Activated naive CD8-positive, alpha-beta T cell (primary cell): ENCODE measurements at regions not wholly inside any gene's neighbourhood (a gene's known extent, or its start where the extent isn't known, plus 50 kb on each side); places are given as distances from the start of the nearest gene placed in this dataset.
"Not testable (repeated sequence)": the region's sequence is repeated elsewhere in the genome, so short reads cannot be mapped to it uniquely, and the experiment has no call there.

Experiments
- H3K27ac Mint-ChIP-seq: one replicate; pipeline ENCODE4 v1.8.0; 2021; ENCODE audit warnings: mixed read lengths
- H3K27me3 Mint-ChIP-seq: one replicate; pipeline ENCODE4 v1.8.0; 2021; ENCODE audit warnings: mixed read lengths
- H3K36me3 Mint-ChIP-seq: one replicate; pipeline ENCODE4 v1.8.0; 2021; ENCODE audit warnings: mixed read lengths
- H3K4me1 Mint-ChIP-seq: one replicate; pipeline ENCODE4 v1.8.0; 2021; ENCODE audit warnings: low read depth, mixed read lengths
- H3K4me3 Mint-ChIP-seq: one replicate; pipeline ENCODE4 v1.8.0; 2021; ENCODE audit warnings: mild to moderate bottlenecking, mixed read lengths
- H3K9me3 Mint-ChIP-seq: one replicate; pipeline ENCODE4 v1.8.0; 2021; ENCODE audit warnings: low read depth, mixed read lengths

DNA sequence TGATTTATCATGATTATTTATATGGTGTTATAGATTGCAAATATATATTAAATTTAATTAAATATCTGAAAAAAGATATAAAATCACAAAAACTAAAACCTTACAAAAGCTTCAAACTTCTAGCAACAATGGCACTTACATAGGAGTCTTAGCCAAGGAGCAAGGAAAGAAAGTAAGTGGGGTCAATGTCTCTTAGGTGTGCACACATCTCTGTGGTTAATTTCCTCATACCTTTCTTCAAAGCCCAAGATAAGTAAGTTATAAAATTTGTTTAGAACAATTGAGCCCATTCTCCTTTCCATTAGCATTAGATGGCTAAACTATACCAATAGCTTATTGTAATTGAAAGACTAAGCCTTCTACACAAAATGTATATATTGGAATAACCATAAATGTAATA lies 161.6 kb upstream of the PDE4D start:
- Mint-ChIP-seq H3K4me3 (no peak overlapping the region), H3K27ac (no peak overlapping the region), H3K36me3 (no peaks in the 10 kb centered on the region), H3K27me3 (no peaks in the 10 kb centered on the region), H3K9me3 (peaks cover 9% of the 10 kb centered on the region), H3K4me1 (no peaks in the 10 kb centered on the region)

DNA sequence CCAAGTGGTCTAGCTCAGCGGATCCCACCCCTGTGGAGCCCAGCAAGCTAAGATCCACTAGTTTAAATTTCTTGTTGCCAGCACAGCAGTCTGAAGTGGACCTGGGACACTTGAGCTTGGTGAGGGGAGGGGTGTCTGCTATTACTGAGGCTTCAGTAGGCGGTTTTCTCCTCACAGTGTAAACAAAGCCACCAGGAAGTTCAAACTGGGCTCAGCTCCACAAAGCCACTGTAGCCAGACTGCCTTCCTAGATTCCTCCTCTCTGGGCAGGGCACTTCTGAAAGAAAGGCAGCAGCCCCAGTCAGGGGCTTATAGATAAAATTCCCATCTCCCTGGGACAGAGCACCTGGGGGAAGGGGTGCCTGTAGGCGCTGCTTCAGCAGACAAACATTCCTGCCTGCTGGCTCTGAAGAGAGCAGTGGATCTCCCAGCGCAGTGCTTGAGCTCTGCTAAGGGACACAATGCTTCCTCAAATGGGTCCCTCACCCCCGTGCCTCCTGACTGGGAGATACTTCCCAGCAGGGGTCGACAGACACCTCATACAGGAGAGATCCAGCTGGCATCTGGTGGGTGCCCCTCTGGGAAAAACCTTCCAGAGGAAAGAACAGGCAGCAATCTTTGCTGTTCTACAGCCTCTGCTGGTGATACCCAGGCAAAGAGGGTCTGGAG lies 148.6 kb upstream of the PDE4D start:
- H3K27ac Mint-ChIP-seq, H3K9me3 Mint-ChIP-seq, H3K4me1 Mint-ChIP-seq, H3K27me3 Mint-ChIP-seq, H3K36me3 Mint-ChIP-seq, H3K4me3 Mint-ChIP-seq: not testable (repeated sequence)

DNA sequence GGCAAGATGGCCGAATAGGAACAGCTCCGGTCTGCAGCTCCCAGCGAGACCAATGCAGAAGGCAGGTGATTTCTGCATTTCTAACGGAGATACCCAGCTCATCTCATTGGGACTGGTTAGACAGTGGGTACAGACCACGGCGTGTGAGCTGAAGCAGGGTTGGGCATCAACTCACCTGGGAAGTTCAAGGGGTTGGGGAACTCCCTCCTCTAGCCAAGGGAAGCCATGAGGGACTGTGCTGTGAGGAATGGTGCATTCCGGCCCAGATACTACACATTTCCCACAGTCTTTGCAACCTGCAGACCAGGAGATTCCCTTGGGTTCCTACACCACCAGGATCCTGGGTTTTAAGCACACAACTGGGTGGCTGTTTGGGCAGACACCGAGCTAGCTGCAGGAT lies 148.0 kb upstream of the PDE4D start:
- not testable (repeated sequence) for H3K27ac Mint-ChIP-seq, H3K36me3 Mint-ChIP-seq, H3K9me3 Mint-ChIP-seq, H3K4me3 Mint-ChIP-seq, H3K27me3 Mint-ChIP-seq, H3K4me1 Mint-ChIP-seq

DNA sequence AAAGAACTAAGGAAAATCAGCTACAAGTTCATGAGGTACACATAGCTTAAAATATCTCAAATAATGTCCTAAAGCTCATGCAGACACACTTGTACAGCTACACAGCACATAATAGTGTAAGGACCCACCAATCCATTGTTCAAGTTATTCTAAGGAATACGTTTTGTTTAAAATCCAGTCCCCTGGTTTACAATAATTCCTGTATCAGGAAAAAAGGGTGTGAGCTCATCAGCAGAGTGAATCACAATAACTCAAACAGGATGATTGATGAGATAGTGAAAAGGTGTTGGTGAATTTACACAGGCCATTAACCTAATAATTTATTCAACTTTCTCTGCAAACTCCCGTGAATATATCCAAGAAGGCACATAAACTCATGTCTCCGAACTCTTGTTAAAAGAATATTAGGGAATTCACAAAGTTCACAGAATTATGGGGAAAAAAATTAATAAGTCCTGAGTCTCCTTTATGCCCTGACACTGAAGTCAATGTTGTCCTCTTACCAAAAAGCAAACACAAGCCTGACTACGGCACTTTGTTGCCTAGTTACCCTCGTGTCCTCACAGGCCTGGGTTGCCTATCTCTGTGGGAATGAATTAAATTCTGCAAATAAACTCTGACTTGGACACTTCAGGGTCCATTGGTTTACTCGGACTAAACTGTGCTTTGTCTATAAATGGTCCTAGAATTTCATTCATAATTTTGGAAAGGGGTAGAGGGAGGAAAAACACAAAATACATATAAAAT lies 142.8 kb upstream of the PDE4D start:
- Mint-ChIP-seq H3K9me3 (peaks cover 8% of the 10 kb centered on the region), H3K4me3 (no peak overlapping the region), H3K36me3 (no peaks in the 10 kb centered on the region)

DNA sequence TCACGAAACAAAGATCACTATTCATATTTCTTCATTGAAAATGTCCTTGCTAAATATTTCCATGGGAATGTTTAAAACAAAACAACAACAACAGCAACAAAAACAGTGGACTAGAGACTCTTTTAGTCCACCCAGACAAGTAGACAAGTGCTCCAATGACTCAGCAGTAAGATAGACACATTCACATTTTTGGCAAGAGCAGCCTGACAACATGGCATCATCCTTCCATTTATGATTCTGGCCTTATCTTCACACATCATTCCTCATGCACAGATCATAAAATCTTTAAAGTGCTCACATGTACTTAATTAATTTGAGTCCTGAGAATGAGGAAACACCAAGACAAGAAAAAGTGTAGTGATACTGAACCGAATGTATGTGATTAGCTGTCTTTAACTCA lies 132.6 kb upstream of the PDE4D start:
- Mint-ChIP-seq H3K4me1 (no peaks in the 10 kb centered on the region), H3K4me3 (no peak overlapping the region), H3K27me3 (no peaks in the 10 kb centered on the region), H3K27ac (no peak overlapping the region), H3K36me3 (no peaks in the 10 kb centered on the region), H3K9me3 (no peaks in the 10 kb centered on the region)

More for the DNA sequence above, 142.8 kb upstream of the PDE4D start:
- no peaks in the 10 kb centered on the region for H3K4me1 Mint-ChIP-seq
- no peak overlapping the region for H3K27ac Mint-ChIP-seq
- H3K27me3 Mint-ChIP-seq = no peaks in the 10 kb centered on the region

DNA sequence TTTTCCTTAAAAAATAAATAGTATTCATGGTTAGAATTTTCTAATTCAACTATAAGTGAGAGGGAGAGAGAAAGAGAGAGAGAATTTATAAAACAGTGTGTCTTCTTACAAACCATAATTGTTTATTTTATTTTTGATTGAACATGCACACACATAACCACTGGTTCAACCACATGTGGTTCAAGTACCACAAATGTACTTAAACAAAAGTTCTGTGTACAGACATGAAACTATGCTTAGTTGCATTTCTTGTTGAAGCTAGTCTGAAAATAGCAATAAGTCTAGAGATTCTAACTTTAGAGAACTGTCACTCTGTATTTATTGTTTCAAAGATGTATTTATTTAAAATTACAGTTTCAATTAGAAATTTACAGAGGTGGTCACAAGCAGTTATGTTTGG lies 130.6 kb upstream of the PDE4D start:
- no peaks in the 10 kb centered on the region for H3K4me1 Mint-ChIP-seq
- no peaks in the 10 kb centered on the region for H3K27me3 Mint-ChIP-seq
- no peaks in the 10 kb centered on the region for H3K9me3 Mint-ChIP-seq
- H3K36me3 Mint-ChIP-seq = no peaks in the 10 kb centered on the region
- H3K27ac Mint-ChIP-seq = no peak overlapping the region
- no peak overlapping the region for H3K4me3 Mint-ChIP-seq

DNA sequence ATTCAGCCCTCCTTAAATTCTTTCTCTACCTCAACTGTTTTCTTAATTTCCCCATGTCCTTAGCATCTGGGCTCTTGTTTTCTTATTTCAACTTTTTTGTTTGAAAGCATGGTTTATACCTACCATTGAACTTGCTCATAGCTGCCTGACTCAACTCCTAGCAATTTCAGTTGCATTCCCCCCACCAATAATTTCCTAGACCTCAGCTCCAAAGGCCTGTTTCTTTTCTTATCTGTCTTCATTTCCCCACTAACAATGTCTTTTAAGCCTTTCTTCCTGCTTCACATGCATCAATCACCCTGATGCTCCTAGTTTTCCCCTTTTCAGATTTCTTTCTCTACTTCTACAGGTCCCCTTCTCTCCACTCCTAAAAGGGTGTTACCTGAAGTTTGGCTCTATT lies 129.7 kb upstream of the PDE4D start:
- Mint-ChIP-seq H3K4me1 (no peaks in the 10 kb centered on the region), H3K27me3 (no peaks in the 10 kb centered on the region), H3K4me3 (no peak overlapping the region), H3K27ac (no peak overlapping the region), H3K9me3 (no peaks in the 10 kb centered on the region), H3K36me3 (no peaks in the 10 kb centered on the region)

DNA sequence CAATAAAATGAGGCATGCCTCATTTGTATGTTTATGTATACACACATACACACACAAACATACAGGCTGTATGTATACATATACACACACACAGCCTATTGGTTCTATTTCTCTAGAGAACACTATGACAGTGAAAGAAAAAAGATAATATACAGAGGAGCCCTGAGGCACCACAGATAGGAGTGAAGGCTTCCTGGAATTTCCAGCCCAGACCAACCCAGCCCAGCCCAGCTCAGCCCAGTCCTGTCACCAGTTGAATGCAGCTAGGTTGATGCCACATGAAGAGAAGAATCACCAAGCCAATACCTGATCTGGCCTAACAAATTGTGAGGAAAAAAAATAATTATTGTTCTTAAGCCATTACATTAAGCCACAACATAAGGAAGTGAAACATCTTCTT lies 126.9 kb upstream of the PDE4D start:
- Mint-ChIP-seq H3K4me1 (no peaks in the 10 kb centered on the region), H3K27me3 (no peaks in the 10 kb centered on the region), H3K36me3 (no peaks in the 10 kb centered on the region), H3K4me3 (no peak overlapping the region), H3K27ac (no peak overlapping the region), H3K9me3 (peaks cover 6% of the 10 kb centered on the region)

DNA sequence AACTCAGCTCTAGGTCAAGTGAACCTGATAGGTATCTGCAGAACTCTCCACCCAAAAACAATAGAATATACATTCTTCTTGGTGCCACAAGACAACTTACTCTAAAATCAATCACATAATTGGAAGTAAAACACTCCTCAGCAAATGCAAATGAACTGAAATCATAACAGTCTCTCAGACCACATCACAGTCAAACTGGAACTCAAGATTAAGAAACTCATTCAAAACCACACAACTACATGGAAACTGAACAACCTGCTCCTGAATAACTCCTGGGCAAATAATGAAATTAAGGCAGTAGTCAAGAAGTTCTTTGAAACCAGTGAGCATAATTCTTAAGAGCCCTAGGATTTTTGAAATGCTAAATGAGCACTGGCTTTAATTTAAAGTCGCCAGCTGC lies 125.4 kb upstream of the PDE4D start:
- not testable (repeated sequence) for H3K4me1 Mint-ChIP-seq, H3K27me3 Mint-ChIP-seq, H3K36me3 Mint-ChIP-seq, H3K9me3 Mint-ChIP-seq, H3K27ac Mint-ChIP-seq, H3K4me3 Mint-ChIP-seq

DNA sequence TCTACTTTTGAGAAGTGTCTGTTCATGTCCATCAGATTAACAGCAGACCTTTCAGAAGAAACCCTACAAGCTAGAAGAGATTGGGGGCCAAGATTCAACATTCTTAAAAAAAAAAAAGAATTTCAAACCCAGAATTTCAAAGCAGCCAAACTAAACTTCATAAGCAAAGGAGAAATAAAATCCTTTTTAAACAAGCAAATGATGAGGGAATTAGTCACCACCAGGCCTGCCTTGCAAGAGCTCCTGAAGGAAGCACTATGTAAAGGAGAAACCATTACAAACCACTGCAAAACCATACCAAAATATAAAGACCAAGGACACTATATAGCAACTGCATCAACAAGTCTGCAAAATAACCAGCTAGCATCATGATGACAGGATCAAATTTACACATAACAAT lies 124.6 kb upstream of the PDE4D start:
- Mint-ChIP-seq H3K27me3 (no peaks in the 10 kb centered on the region), H3K27ac (no peak overlapping the region), H3K36me3 (no peaks in the 10 kb centered on the region), H3K4me3 (no peak overlapping the region), H3K9me3 (peaks cover 6% of the 10 kb centered on the region), H3K4me1 (no peaks in the 10 kb centered on the region)

DNA sequence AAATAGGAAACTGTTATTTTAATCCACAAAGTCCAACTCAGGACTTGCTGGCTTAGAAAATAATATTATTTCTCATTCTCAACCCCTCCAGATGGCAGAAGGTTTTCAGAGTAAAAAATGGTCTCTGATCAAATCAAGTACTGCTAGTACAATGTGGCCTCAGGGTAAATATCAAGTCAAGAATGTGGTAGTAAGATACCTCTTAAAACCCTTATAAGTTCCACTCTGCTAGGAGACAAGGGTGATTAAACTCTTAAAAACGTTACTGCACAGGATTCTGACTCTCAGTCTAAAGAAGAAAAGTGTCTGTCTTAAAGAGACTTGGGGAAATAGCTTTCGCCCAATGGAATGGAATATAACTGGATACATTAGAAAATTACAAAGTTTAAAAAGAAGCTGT lies 120.8 kb upstream of the PDE4D start:
- no peaks in the 10 kb centered on the region for H3K4me1 Mint-ChIP-seq
- no peaks in the 10 kb centered on the region for H3K27me3 Mint-ChIP-seq
- no peaks in the 10 kb centered on the region for H3K36me3 Mint-ChIP-seq
- H3K27ac Mint-ChIP-seq = no peak overlapping the region
- H3K9me3 Mint-ChIP-seq = peaks cover 6% of the 10 kb centered on the region
- no peak overlapping the region for H3K4me3 Mint-ChIP-seq

DNA sequence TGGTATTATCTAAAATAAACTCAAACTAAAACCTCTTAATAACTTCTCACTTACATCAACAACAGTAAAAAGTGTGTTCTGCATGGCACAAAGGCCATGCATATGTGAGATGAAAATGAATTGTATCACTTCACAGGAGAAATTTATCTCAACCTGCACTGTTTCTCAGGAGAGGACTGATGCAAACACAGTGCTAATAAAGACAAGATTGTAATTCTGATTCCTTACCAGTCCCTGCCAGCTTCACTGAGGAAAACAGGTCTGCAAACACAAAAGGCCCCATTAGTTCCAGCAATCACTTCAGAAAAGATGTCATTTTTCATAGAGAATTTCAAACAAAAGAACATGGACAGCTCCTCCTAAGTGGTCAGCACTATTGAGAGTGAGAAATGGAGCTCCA lies 117.3 kb upstream of the PDE4D start:
- Mint-ChIP-seq H3K27me3 (no peaks in the 10 kb centered on the region), H3K9me3 (peaks cover 5% of the 10 kb centered on the region), H3K36me3 (no peaks in the 10 kb centered on the region), H3K4me1 (no peaks in the 10 kb centered on the region), H3K4me3 (no peak overlapping the region), H3K27ac (no peak overlapping the region)

DNA sequence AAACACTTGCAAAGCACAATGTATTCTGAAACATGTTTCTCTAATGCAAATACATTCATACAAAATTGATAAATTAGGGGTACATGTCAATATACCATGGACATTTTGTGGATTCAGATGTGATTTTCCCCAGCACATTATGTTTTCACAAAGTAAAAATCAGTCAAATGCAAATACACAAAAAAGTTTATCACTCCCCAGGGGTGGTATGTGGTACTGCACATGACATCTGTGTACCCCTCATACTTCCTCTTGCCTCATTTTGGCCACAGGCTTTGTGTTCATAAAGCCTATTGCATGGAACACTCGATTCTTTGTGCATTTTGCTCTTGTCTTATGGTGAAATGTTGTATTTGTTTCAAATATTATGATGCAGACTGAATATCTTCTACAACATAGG lies 116.8 kb upstream of the PDE4D start:
- Mint-ChIP-seq H3K4me3 (no peak overlapping the region), H3K27ac (no peak overlapping the region), H3K27me3 (no peaks in the 10 kb centered on the region), H3K36me3 (no peaks in the 10 kb centered on the region), H3K9me3 (peaks cover 5% of the 10 kb centered on the region), H3K4me1 (no peaks in the 10 kb centered on the region)

DNA sequence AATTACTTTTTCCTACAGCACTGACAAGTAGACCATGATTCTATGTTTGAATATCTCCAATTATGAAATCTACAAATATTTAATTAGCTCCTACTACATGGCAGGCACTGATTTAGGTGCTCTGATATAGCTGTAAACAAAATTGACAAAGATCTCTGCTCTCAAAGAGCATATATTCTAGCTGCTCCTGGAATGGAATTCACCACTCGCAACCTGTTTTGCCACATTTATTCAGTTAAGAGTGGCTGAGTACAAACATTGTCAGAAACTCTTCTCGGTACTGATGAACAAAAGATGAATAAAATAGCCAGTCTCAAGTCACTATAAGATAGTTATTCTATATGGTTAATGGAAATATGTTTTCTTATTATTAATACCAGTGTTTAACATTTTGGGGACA lies 114.2 kb upstream of the PDE4D start:
- H3K4me1 Mint-ChIP-seq = no peaks in the 10 kb centered on the region
- no peaks in the 10 kb centered on the region for H3K27me3 Mint-ChIP-seq
- H3K27ac Mint-ChIP-seq = no peak overlapping the region
- H3K4me3 Mint-ChIP-seq = no peak overlapping the region
- peaks cover 5% of the 10 kb centered on the region for H3K9me3 Mint-ChIP-seq
- no peaks in the 10 kb centered on the region for H3K36me3 Mint-ChIP-seq

DNA sequence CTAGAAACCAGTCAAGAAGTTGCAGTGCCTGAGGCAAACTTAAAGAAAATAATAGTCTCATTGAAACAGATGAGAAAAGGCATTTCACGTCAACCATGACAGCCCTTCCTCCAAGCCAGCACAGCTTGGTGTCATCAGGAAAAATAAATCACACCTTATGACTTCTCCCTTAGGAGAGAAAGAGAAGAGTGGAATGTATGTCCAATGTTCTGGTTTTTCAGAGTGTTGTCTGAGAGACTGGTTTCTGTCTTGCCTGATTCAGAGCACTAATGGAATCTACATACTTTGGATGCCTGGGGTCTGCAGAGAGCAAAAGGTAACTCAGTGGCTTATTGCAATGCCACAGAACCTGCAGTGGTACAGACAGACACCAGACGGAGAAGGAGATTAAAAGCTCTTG lies 105.5 kb upstream of the PDE4D start:
- no peaks in the 10 kb centered on the region for H3K4me1 Mint-ChIP-seq
- no peak overlapping the region for H3K4me3 Mint-ChIP-seq
- H3K9me3 Mint-ChIP-seq = peaks cover 9% of the 10 kb centered on the region
- H3K36me3 Mint-ChIP-seq = no peaks in the 10 kb centered on the region
- no peaks in the 10 kb centered on the region for H3K27me3 Mint-ChIP-seq
- no peak overlapping the region for H3K27ac Mint-ChIP-seq

DNA sequence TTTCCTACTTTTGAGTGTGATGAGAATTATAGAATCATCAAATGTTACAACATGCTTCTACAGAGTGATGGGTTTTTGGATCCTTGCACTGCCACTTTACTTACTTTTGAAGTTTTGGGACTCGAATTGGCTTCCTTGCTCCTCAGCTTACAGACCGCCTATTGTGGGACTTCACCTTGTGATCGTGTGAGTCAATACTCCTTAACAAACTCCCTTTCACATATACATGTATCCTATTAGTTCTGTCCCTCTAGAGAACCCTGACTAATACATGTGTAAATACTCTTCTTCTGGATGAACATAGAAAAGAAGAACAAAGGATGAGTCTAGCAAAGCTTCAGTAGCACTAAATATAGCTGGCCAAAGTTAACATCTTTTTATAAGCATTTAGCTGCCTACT lies 98.7 kb upstream of the PDE4D start:
- Mint-ChIP-seq H3K27me3 (no peaks in the 10 kb centered on the region), H3K36me3 (no peaks in the 10 kb centered on the region), H3K4me1 (no peaks in the 10 kb centered on the region), H3K27ac (no peak overlapping the region), H3K9me3 (peaks cover 7% of the 10 kb centered on the region), H3K4me3 (no peak overlapping the region)
